GM18498 (cell line): ENCODE measurements at regions not wholly inside any gene's neighbourhood (a gene's known extent, or its start where the extent isn't known, plus 50 kb on each side); places are given as distances from the start of the nearest gene placed in this dataset.
"Not testable (repeated sequence)": the region's sequence is repeated elsewhere in the genome, so short reads cannot be mapped to it uniquely, and the experiment has no call there.

Experiments used
- ATAC-seq: cut with Tn5 transposase; IDR thresholded peaks from one replicate; pipeline ENCODE4 v1.9.1; 2021; ENCODE audit warnings: mild to moderate bottlenecking, moderate library complexity; ENCODE audit not compliant: unreplicated experiment

- ATAC-seq = no peak
Measured at GRCh38 chr4:59583845-59584568, 1616.1 kb upstream of the ADGRL3 start.

GRCh38 chr4:59597536-59598329 lies 1602.4 kb upstream of the ADGRL3 start:
- ATAC-seq = no peak

GRCh38 chr4:59598330-59598618 lies 1601.9 kb upstream of the ADGRL3 start:
- no peak for ATAC-seq

GRCh38 chr4:59608466-59608865 lies 1591.7 kb upstream of the ADGRL3 start:
- ATAC-seq = no peak

- ATAC-seq = no peak
Measured at GRCh38 chr4:59612235-59612634, 1587.9 kb upstream of the ADGRL3 start.

- ATAC-seq = no peak
Measured at GRCh38 chr4:59615316-59615715, 1584.8 kb upstream of the ADGRL3 start.

- no peak for ATAC-seq
Measured at GRCh38 chr4:59629348-59629747, 1570.8 kb upstream of the ADGRL3 start.

- ATAC-seq = no peak
Measured at GRCh38 chr4:59630235-59630634, 1569.9 kb upstream of the ADGRL3 start.

- no peak for ATAC-seq
Measured at GRCh38 chr4:59630922-59631321, 1569.2 kb upstream of the ADGRL3 start.

- no peak for ATAC-seq
Measured at GRCh38 chr4:59637596-59637995, 1562.5 kb upstream of the ADGRL3 start.

GRCh38 chr4:59643682-59644081 lies 1556.4 kb upstream of the ADGRL3 start:
- no peak for ATAC-seq

- no peak for ATAC-seq
Measured at GRCh38 chr4:59644765-59645164, 1555.4 kb upstream of the ADGRL3 start.

- ATAC-seq = no peak
Measured at GRCh38 chr4:59646082-59646481, 1554.0 kb upstream of the ADGRL3 start.

GRCh38 chr4:59647011-59647410 lies 1553.1 kb upstream of the ADGRL3 start:
- no peak for ATAC-seq

GRCh38 chr4:59647500-59647899 lies 1552.6 kb upstream of the ADGRL3 start:
- ATAC-seq = no peak

GRCh38 chr4:59650861-59651260 lies 1549.3 kb upstream of the ADGRL3 start:
- ATAC-seq = no peak

GRCh38 chr4:59655996-59656395 lies 1544.1 kb upstream of the ADGRL3 start:
- no peak for ATAC-seq

GRCh38 chr4:59664771-59665170 lies 1535.4 kb upstream of the ADGRL3 start:
- ATAC-seq = no peak

GRCh38 chr4:59666645-59667044 lies 1533.5 kb upstream of the ADGRL3 start:
- ATAC-seq = no peak

- ATAC-seq = no peak
Measured at GRCh38 chr4:59671037-59671436, 1529.1 kb upstream of the ADGRL3 start.

- ATAC-seq = no peak
Measured at GRCh38 chr4:59676389-59676788, 1523.7 kb upstream of the ADGRL3 start.

GRCh38 chr4:59676992-59677391 lies 1523.1 kb upstream of the ADGRL3 start:
- ATAC-seq = not testable (repeated sequence)

GRCh38 chr4:59685626-59686025 lies 1514.5 kb upstream of the ADGRL3 start:
- ATAC-seq = no peak
